Endothelial cell of umbilical vein (primary cell): ENCODE measurements at regions not wholly inside any gene's neighbourhood (a gene's known extent, or its start where the extent isn't known, plus 50 kb on each side); places are given as distances from the start of the nearest gene placed in this dataset.

Source experiments
- BruUV-seq: library from RNA; stranded (reverse); fragments of 400-500 nt; replicated peaks from 2 replicates; lab custom pipeline; 2021; lab: Mats Ljungman, UMichigan
- CTCF ChIA-PET: fragments of 300-600, 350-600 bp; sonication (Branson Sonifier 250); formaldehyde crosslinking; loops from one replicate; lab custom pipeline; 2021; ENCODE audit warnings: antibody characterized with exemption, inconsistent platforms; lab: Charles Lee
- POLR2A ChIA-PET: fragments of 300-600, 350-600 bp; sonication (Branson Sonifier 250); formaldehyde crosslinking; loops from one replicate; lab custom pipeline; 2021; ENCODE audit warnings: antibody characterized with exemption, inconsistent platforms; lab: Charles Lee
- DNase-seq: peaks from one replicate; pipeline ENCODE4 v3.0.0-alpha.2; 2011; ENCODE audit warnings: low read depth, low spot score
- FAIRE-seq: peaks from 2 replicates; lab custom pipeline; 2011; peaks lifted over from hg19 to GRCh38; lab: Jason Lieb, UNC
- H2AFZ ChIP-seq: 2 replicates; pipeline ENCODE4 v1.6.0; 2012; ENCODE audit warnings: low read depth, low read length, control low read depth, inconsistent platforms
- H3K27ac ChIP-seq: 2 replicates; pipeline ENCODE4 v1.5.1; 2011; ENCODE audit warnings: low read depth, mild to moderate bottlenecking, control low read depth, low read length, moderate library complexity; ENCODE audit not compliant: insufficient read depth
- H3K27me3 ChIP-seq, 2 experiments: 2 replicates each; pipeline versions ENCODE4 v1.6.0 to v1.6.1; 2011; ENCODE audit warnings: low read length in 2 of 2, mixed read lengths in 1 of 2; ENCODE audit not compliant: control insufficient read depth in 2 of 2, insufficient read depth in 2 of 2
- H3K36me3 ChIP-seq, 2 experiments: 2 replicates in 1 of 2; 3 replicates in 1 of 2; pipeline ENCODE4 v1.5.1; 2011; ENCODE audit warnings: low read length in 2 of 2, mild to moderate bottlenecking in 1 of 2, moderate library complexity in 1 of 2; ENCODE audit not compliant: control insufficient read depth in 2 of 2, insufficient read depth in 2 of 2; ENCODE audit errors: extremely low read depth in 1 of 2
- H3K4me1 ChIP-seq: 3 replicates; pipeline ENCODE4 v1.5.1; 2011; ENCODE audit warnings: mild to moderate bottlenecking, low read length; ENCODE audit not compliant: control insufficient read depth, insufficient read depth; ENCODE audit errors: extremely low read depth
- H3K4me2 ChIP-seq: 2 replicates; pipeline ENCODE4 v1.6.1; 2011; ENCODE audit warnings: low read length, control low read depth, mixed read lengths; ENCODE audit not compliant: insufficient read depth
- H3K4me3 ChIP-seq, 3 experiments: fragments of 200-600 bp in 1 of 3; sonication (generic), shearing (Covaris generic) in 1 of 3; replicated peaks in 1 of 3; 2 replicates each; pipeline ENCODE4 v1.5.1; 2011 to 2016; ENCODE audit warnings: control low read depth in 3 of 3, low read length in 3 of 3, mild to moderate bottlenecking in 2 of 3, inconsistent platforms in 1 of 3, low read depth in 1 of 3, moderate library complexity in 1 of 3; ENCODE audit not compliant: insufficient read depth in 1 of 3
- H3K79me2 ChIP-seq: 2 replicates; pipeline ENCODE4 v1.6.0; 2012; ENCODE audit warnings: low read length, inconsistent platforms; ENCODE audit not compliant: control insufficient read depth, insufficient read depth
- H3K9ac ChIP-seq: replicated peaks from 2 replicates; pipeline ENCODE3; 2011; ENCODE audit warnings: low read length, control low read depth; ENCODE audit not compliant: insufficient read depth; ENCODE audit errors: extremely low read depth
- H3K9me1 ChIP-seq: replicated peaks from 3 replicates; pipeline ENCODE4 v1.6.0; 2011; ENCODE audit warnings: mild to moderate bottlenecking, low read length; ENCODE audit not compliant: control insufficient read depth, insufficient read depth; ENCODE audit errors: extremely low read depth
- H3K9me3 ChIP-seq: replicated peaks from 2 replicates; pipeline ENCODE4 v1.5.1; 2012; ENCODE audit warnings: low read length, inconsistent platforms; ENCODE audit not compliant: control insufficient read depth, insufficient read depth
- H4K20me1 ChIP-seq: replicated peaks from 2 replicates; pipeline ENCODE3; 2011; ENCODE audit warnings: mild to moderate bottlenecking, low read length; ENCODE audit not compliant: control insufficient read depth, insufficient read depth; ENCODE audit errors: extremely low read depth
- CTCF ChIP-seq, 2 donors: IDR thresholded peaks; 1 replicate in 1 of 2; 2 replicates in 1 of 2; pipeline ENCODE4 v1.5.1; 2011; ENCODE audit warnings: low read length in 2 of 2, mild to moderate bottlenecking in 2 of 2, moderate library complexity in 2 of 2, control low read depth in 1 of 2, inconsistent platforms in 1 of 2, low read depth in 1 of 2; ENCODE audit not compliant: insufficient read depth in 1 of 2; ENCODE audit errors: extremely low read depth in 1 of 2
- EZH2 ChIP-seq: IDR thresholded peaks from 2 replicates; pipeline ENCODE4 v1.6.1; 2012; ENCODE audit warnings: borderline replicate concordance, low read depth, mild to moderate bottlenecking, moderate library complexity, low read length, inconsistent platforms; ENCODE audit not compliant: severe bottlenecking
- FOS ChIP-seq: IDR thresholded peaks from 2 replicates; pipeline ENCODE4 v1.6.1; 2011; ENCODE audit warnings: mild to moderate bottlenecking, low read length, moderate library complexity, borderline replicate concordance; ENCODE audit not compliant: insufficient read depth
- GATA2 ChIP-seq: IDR thresholded peaks from 2 replicates; pipeline ENCODE4 v1.7.0; 2011; ENCODE audit warnings: low read depth, mild to moderate bottlenecking, moderate library complexity, mixed read lengths, low read length; ENCODE audit not compliant: insufficient read length, insufficient read depth
- JUN ChIP-seq: IDR thresholded peaks from 2 replicates; pipeline ENCODE4 v1.6.1; 2011; ENCODE audit warnings: borderline replicate concordance, low read depth; ENCODE audit not compliant: insufficient read length, insufficient read depth
- MAX ChIP-seq: IDR thresholded peaks from 2 replicates; pipeline ENCODE4 v1.6.1; 2011; ENCODE audit not compliant: insufficient read depth, insufficient read length
- MYC ChIP-seq: IDR thresholded peaks from one replicate; pipeline ENCODE4 v1.6.1; 2011; ENCODE audit warnings: mild to moderate bottlenecking, low read depth, low read length
- POLR2A ChIP-seq: IDR thresholded peaks from 2 replicates; pipeline ENCODE4 v1.6.1; 2012; ENCODE audit warnings: low read depth, mild to moderate bottlenecking, control low read depth, low read length
- POLR2AphosphoS5 ChIP-seq: IDR thresholded peaks from 2 replicates; pipeline ENCODE4 v1.6.1; 2012; ENCODE audit warnings: low read depth, mild to moderate bottlenecking, control low read depth, low read length, moderate library complexity; ENCODE audit not compliant: insufficient read depth
- dilution Hi-C: fragments of 300-500 bp; cut with MboI; formaldehyde crosslinking; loops from one replicate; pipeline ENCODE4 v1.15.0; 2019; ENCODE audit warnings: low sequenced_read_pairs; ENCODE audit not compliant: extremely low pct_ligation_motif_present
- intact Hi-C: fragments of 100-400 bp; cut with micrococcal nuclease; formaldehyde crosslinking; loops from one replicate; pipeline ENCODE4 v1.10.0; 2022

DNA sequence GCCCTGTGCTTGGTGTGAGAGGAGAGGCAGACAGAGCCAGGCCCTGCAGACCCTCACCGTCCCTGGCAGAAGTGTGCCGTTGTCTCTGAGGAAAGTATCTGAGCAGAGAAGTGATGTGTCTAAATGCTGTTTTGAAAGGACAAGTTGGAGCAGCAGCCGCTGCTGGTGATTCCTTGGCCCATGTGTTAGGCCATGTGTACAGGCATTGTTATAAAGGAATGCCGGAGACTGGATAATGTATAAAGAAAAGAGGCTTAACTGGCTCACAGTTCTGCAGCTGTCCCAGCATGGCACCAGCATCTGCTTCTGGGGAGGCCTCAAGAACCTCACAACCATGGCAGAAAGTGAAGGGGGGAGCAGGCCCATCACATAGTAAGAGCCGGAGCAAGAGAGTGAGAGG, 334.6 kb upstream of the ATP10A start:
- no TSS peak for BruUV-seq
- no peak for TF ChIP-seq EZH2
- no peak for TF ChIP-seq MAX
- no peak for TF ChIP-seq POLR2AphosphoS5
- no peak for TF ChIP-seq GATA2
- TF ChIP-seq JUN: no peak
- no peak for TF ChIP-seq POLR2A
- no peak for TF ChIP-seq MYC
- no peak for TF ChIP-seq CTCF (IDR thresholded peaks at IDR 0.05; ENCODE audit: extremely low read depth in 1 of 2, insufficient read depth in 1 of 2, low read depth in 1 of 2, low read length in 2 of 2)
- TF ChIP-seq FOS: no peak
- no peak for FAIRE-seq

More for the DNA sequence above, 334.6 kb upstream of the ATP10A start:
- Histone ChIP-seq H2AFZ (no peak overlapping the region), H3K9me1 (no peaks in the 10 kb centered on the region), H3K79me2 (no peaks in the 10 kb centered on the region), H3K4me3 (no peak overlapping the region), H3K9me3 (peaks cover 7% of the 10 kb centered on the region), H3K36me3 (no peaks in the 10 kb centered on the region), H4K20me1 (no peaks in the 10 kb centered on the region), H3K27ac (no peak overlapping the region), H3K4me1 (no peaks in the 10 kb centered on the region), H3K4me2 (no peak overlapping the region), H3K27me3 (no peaks in the 10 kb centered on the region), H3K9ac (no peak overlapping the region)
- DNase-seq: no peak
- intact Hi-C loops (no loop called here), dilution Hi-C loops (no loop called here)
- CTCF ChIA-PET: no interaction called here
- POLR2A ChIA-PET: no interaction called here
